GM18519 (cell line): ENCODE measurements at regions not wholly inside any gene's neighbourhood (a gene's known extent, or its start where the extent isn't known, plus 50 kb on each side); places are given as distances from the start of the nearest gene placed in this dataset.

Source experiments
- ATAC-seq: cut with Tn5 transposase; IDR thresholded peaks from one replicate; pipeline ENCODE4 v1.9.1; 2021; ENCODE audit warnings: mild to moderate bottlenecking, moderate library complexity; ENCODE audit not compliant: unreplicated experiment, low FRiP score

GRCh38 chr10:63707254-63707910 lies 186.2 kb downstream of the REEP3 start:
- peak; percentile 84 for ATAC-seq

GRCh38 chr10:63708421-63708820 lies 187.2 kb downstream of the REEP3 start:
- no peak for ATAC-seq

- no peak for ATAC-seq
These were observed 189.5 kb downstream of the REEP3 start for GRCh38 chr10:63710703-63711102.

GRCh38 chr10:63711361-63711760 lies 190.2 kb downstream of the REEP3 start:
- ATAC-seq = no peak

GRCh38 chr10:63711867-63712716 lies 190.9 kb downstream of the REEP3 start:
- ATAC-seq = no peak

GRCh38 chr10:63712717-63713115 lies 191.5 kb downstream of the REEP3 start:
- ATAC-seq = no peak

- no peak for ATAC-seq
These were observed 192.3 kb downstream of the REEP3 start for GRCh38 chr10:63713191-63714144.

GRCh38 chr10:63716016-63716580 lies 194.9 kb downstream of the REEP3 start:
- ATAC-seq = no peak

- no peak for ATAC-seq
These were observed 196.0 kb downstream of the REEP3 start for GRCh38 chr10:63717027-63717715.

GRCh38 chr10:63718006-63718405 lies 196.8 kb downstream of the REEP3 start:
- ATAC-seq = no peak

GRCh38 chr10:63718421-63718820 lies 197.2 kb downstream of the REEP3 start:
- ATAC-seq = no peak

- ATAC-seq = no peak
These were observed 198.1 kb downstream of the REEP3 start for GRCh38 chr10:63719226-63719856.

- no peak for ATAC-seq
These were observed 198.9 kb downstream of the REEP3 start for GRCh38 chr10:63720072-63720537.

- ATAC-seq = no peak
These were observed 199.5 kb downstream of the REEP3 start for GRCh38 chr10:63720676-63721075.

GRCh38 chr10:63722537-63722936 lies 201.3 kb downstream of the REEP3 start:
- no peak for ATAC-seq

GRCh38 chr10:63723320-63723719 lies 202.1 kb downstream of the REEP3 start:
- no peak for ATAC-seq

- ATAC-seq = no peak
These were observed 202.5 kb downstream of the REEP3 start for GRCh38 chr10:63723741-63724140.

- no peak for ATAC-seq
These were observed 203.7 kb downstream of the REEP3 start for GRCh38 chr10:63724922-63725321.

- no peak for ATAC-seq
These were observed 205.7 kb downstream of the REEP3 start for GRCh38 chr10:63726867-63727266.
